ENCODE measurements at regions not wholly inside any gene's neighbourhood (a gene's known extent, or its start where the extent isn't known, plus 50 kb on each side); places are given as distances from the start of the nearest gene placed in this dataset.
"Not testable (repeated sequence)": the region's sequence is repeated elsewhere in the genome, so short reads cannot be mapped to it uniquely, and the experiment has no call there.

GRCh38 chr5:117135851-117136250 is 561.2 kb upstream of the SEMA6A start:
- H3K9me3 Mint-ChIP-seq, result peaks cover 1% of the 10 kb centered on the region
- CTCF ChIA-PET, result no interaction called here
- H3K4me3 Mint-ChIP-seq, result no peak overlapping the region
- no peaks in the 10 kb centered on the region for H3K27me3 Mint-ChIP-seq
- no peak overlapping the region for H3K27ac Mint-ChIP-seq
- H3K36me3 Mint-ChIP-seq, result no peaks in the 10 kb centered on the region
- no peaks in the 10 kb centered on the region for H3K4me1 Mint-ChIP-seq
- DNase-seq, result no peak

- no peak overlapping the region for H3K27ac Mint-ChIP-seq
- H3K36me3 Mint-ChIP-seq, result no peaks in the 10 kb centered on the region
- H3K4me1 Mint-ChIP-seq, result no peaks in the 10 kb centered on the region
- no peaks in the 10 kb centered on the region for H3K27me3 Mint-ChIP-seq
- no peaks in the 10 kb centered on the region for H3K9me3 Mint-ChIP-seq
- CTCF ChIA-PET, result no interaction called here
- DNase-seq, result no peak
- H3K4me3 Mint-ChIP-seq, result no peak overlapping the region
Observed at GRCh38 chr5:117133198-117133597, 558.6 kb upstream of the SEMA6A start.

- Mint-ChIP-seq H3K9me3 (no peaks in the 10 kb centered on the region), H3K27ac (no peak overlapping the region), H3K27me3 (no peaks in the 10 kb centered on the region), H3K36me3 (no peaks in the 10 kb centered on the region), H3K4me3 (no peak overlapping the region), H3K4me1 (no peaks in the 10 kb centered on the region)
- CTCF ChIA-PET, result no interaction called here
- no peak for DNase-seq
Observed at GRCh38 chr5:117131876-117132275, 557.3 kb upstream of the SEMA6A start.

GRCh38 chr5:117131048-117131679 is 556.5 kb upstream of the SEMA6A start:
- H3K4me3 Mint-ChIP-seq, result no peak overlapping the region
- H3K36me3 Mint-ChIP-seq, result no peaks in the 10 kb centered on the region
- no peak overlapping the region for H3K27ac Mint-ChIP-seq
- no peaks in the 10 kb centered on the region for H3K27me3 Mint-ChIP-seq
- no peak for DNase-seq
- no peaks in the 10 kb centered on the region for H3K4me1 Mint-ChIP-seq
- CTCF ChIA-PET, result no interaction called here
- no peaks in the 10 kb centered on the region for H3K9me3 Mint-ChIP-seq

GRCh38 chr5:117118499-117118898 is 543.9 kb upstream of the SEMA6A start:
- Mint-ChIP-seq H3K36me3 (no peaks in the 10 kb centered on the region), H3K4me1 (no peaks in the 10 kb centered on the region), H3K4me3 (no peak overlapping the region), H3K9me3 (peaks cover 3% of the 10 kb centered on the region), H3K27me3 (no peaks in the 10 kb centered on the region), H3K27ac (no peak overlapping the region)
- CTCF ChIA-PET, result no interaction called here
- no peak for DNase-seq

GRCh38 chr5:117117314-117117713 is 542.7 kb upstream of the SEMA6A start:
- H3K4me1 Mint-ChIP-seq, H3K9me3 Mint-ChIP-seq, H3K4me3 Mint-ChIP-seq, DNase-seq, CTCF ChIA-PET, H3K27ac Mint-ChIP-seq, H3K36me3 Mint-ChIP-seq, H3K27me3 Mint-ChIP-seq: not testable (repeated sequence)

GRCh38 chr5:117110548-117110947 is 535.9 kb upstream of the SEMA6A start:
- no peaks in the 10 kb centered on the region for H3K27me3 Mint-ChIP-seq
- no peak for DNase-seq
- H3K27ac Mint-ChIP-seq, result no peak overlapping the region
- no peak overlapping the region for H3K4me3 Mint-ChIP-seq
- no peaks in the 10 kb centered on the region for H3K4me1 Mint-ChIP-seq
- peaks cover 2% of the 10 kb centered on the region for H3K9me3 Mint-ChIP-seq
- H3K36me3 Mint-ChIP-seq, result no peaks in the 10 kb centered on the region
- CTCF ChIA-PET, result no interaction called here

GRCh38 chr5:117107859-117108258 is 533.2 kb upstream of the SEMA6A start:
- Mint-ChIP-seq H3K27ac (no peak overlapping the region), H3K4me3 (no peak overlapping the region), H3K27me3 (no peaks in the 10 kb centered on the region), H3K36me3 (no peaks in the 10 kb centered on the region), H3K4me1 (no peaks in the 10 kb centered on the region), H3K9me3 (no peaks in the 10 kb centered on the region)
- CTCF ChIA-PET, result no interaction called here
- DNase-seq, result no peak

GRCh38 chr5:117103703-117104102 is 529.1 kb upstream of the SEMA6A start:
- Mint-ChIP-seq H3K27me3 (no peaks in the 10 kb centered on the region), H3K9me3 (no peaks in the 10 kb centered on the region), H3K27ac (no peak overlapping the region), H3K4me3 (no peak overlapping the region), H3K36me3 (no peaks in the 10 kb centered on the region), H3K4me1 (no peaks in the 10 kb centered on the region)
- CTCF ChIA-PET, result no interaction called here
- no peak for DNase-seq

GRCh38 chr5:117102591-117102990 is 528.0 kb upstream of the SEMA6A start:
- Mint-ChIP-seq H3K9me3 (no peaks in the 10 kb centered on the region), H3K4me1 (no peaks in the 10 kb centered on the region), H3K36me3 (no peaks in the 10 kb centered on the region), H3K4me3 (no peak overlapping the region), H3K27ac (no peak overlapping the region), H3K27me3 (no peaks in the 10 kb centered on the region)
- CTCF ChIA-PET, result no interaction called here
- no peak for DNase-seq

- H3K36me3 Mint-ChIP-seq, result no peaks in the 10 kb centered on the region
- H3K4me3 Mint-ChIP-seq, result no peak overlapping the region
- CTCF ChIA-PET, result no interaction called here
- H3K4me1 Mint-ChIP-seq, result no peaks in the 10 kb centered on the region
- no peaks in the 10 kb centered on the region for H3K27me3 Mint-ChIP-seq
- H3K9me3 Mint-ChIP-seq, result peaks cover 2% of the 10 kb centered on the region
- no peak overlapping the region for H3K27ac Mint-ChIP-seq
- DNase-seq, result no peak
Observed at GRCh38 chr5:117100176-117100575, 525.6 kb upstream of the SEMA6A start.

- H3K4me3 Mint-ChIP-seq, result no peak overlapping the region
- no peak for DNase-seq
- H3K27me3 Mint-ChIP-seq, result no peaks in the 10 kb centered on the region
- no peaks in the 10 kb centered on the region for H3K4me1 Mint-ChIP-seq
- H3K27ac Mint-ChIP-seq, result no peak overlapping the region
- peaks cover 8% of the 10 kb centered on the region for H3K9me3 Mint-ChIP-seq
- H3K36me3 Mint-ChIP-seq, result no peaks in the 10 kb centered on the region
- CTCF ChIA-PET, result no interaction called here
Observed at GRCh38 chr5:117098094-117098493, 523.5 kb upstream of the SEMA6A start.

- Mint-ChIP-seq H3K36me3 (no peaks in the 10 kb centered on the region), H3K27me3 (no peaks in the 10 kb centered on the region), H3K4me3 (no peak overlapping the region), H3K9me3 (peaks cover 8% of the 10 kb centered on the region), H3K4me1 (no peaks in the 10 kb centered on the region), H3K27ac (no peak overlapping the region)
- no peak for DNase-seq
- CTCF ChIA-PET, result no interaction called here
Observed at GRCh38 chr5:117095346-117096332, 521.0 kb upstream of the SEMA6A start.

- DNase-seq, result no peak
- H3K36me3 Mint-ChIP-seq, result no peaks in the 10 kb centered on the region
- no peaks in the 10 kb centered on the region for H3K4me1 Mint-ChIP-seq
- H3K9me3 Mint-ChIP-seq, result peaks cover 8% of the 10 kb centered on the region
- H3K27me3 Mint-ChIP-seq, result no peaks in the 10 kb centered on the region
- CTCF ChIA-PET, result no interaction called here
- no peak overlapping the region for H3K4me3 Mint-ChIP-seq
- no peak overlapping the region for H3K27ac Mint-ChIP-seq
Observed at GRCh38 chr5:117094114-117094815, 519.6 kb upstream of the SEMA6A start.

- Mint-ChIP-seq H3K27ac (no peak overlapping the region), H3K9me3 (peaks cover 8% of the 10 kb centered on the region), H3K4me1 (no peaks in the 10 kb centered on the region), H3K36me3 (no peaks in the 10 kb centered on the region), H3K4me3 (no peak overlapping the region), H3K27me3 (no peaks in the 10 kb centered on the region)
- CTCF ChIA-PET, result no interaction called here
- no peak for DNase-seq
Observed at GRCh38 chr5:117093653-117094052, 519.0 kb upstream of the SEMA6A start.

All from activated naive CD4-positive, alpha-beta T cell treated with anti-CD3 and anti-CD28 coated beads, Interleukin-2, amount 10 ng/mL, durations not matched to agents 7 days and 5 days (primary cell).